SK-N-SH (cell line): ENCODE measurements at regions not wholly inside any gene's neighbourhood (a gene's known extent, or its start where the extent isn't known, plus 50 kb on each side); places are given as distances from the start of the nearest gene placed in this dataset.

Experiments
- CTCF ChIA-PET: fragments of 300-600, 350-600 bp; formaldehyde crosslinking; extraction: SDS; loops from one replicate; lab custom pipeline; 2021; lab: Yijun Ruan, JAX
- POLR2A ChIA-PET: fragments of 350-600 bp; sonication (Branson Sonifier 250); formaldehyde crosslinking; extraction: SDS; loops from one replicate; lab custom pipeline; 2020; ENCODE audit warnings: antibody characterized with exemption, inconsistent platforms; lab: Yijun Ruan, JAX
- DNase-seq: peaks from one replicate; pipeline ENCODE4 v3.0.0; 2012
- H2AFZ ChIP-seq: fragments of 200-600 bp; sonication (generic); 2 replicates; pipeline ENCODE4 v1.8.1; 2016; ENCODE audit warnings: antibody characterized with exemption, mild to moderate bottlenecking, low read depth
- H3F3A ChIP-seq: fragments of 200-600 bp; sonication (generic); replicated peaks from 2 replicates; pipeline ENCODE3; 2016; ENCODE audit warnings: antibody characterized with exemption, mild to moderate bottlenecking; ENCODE audit not compliant: insufficient read depth
- H3K27ac ChIP-seq, 2 experiments: fragments of 200-500 bp in 1 of 2; fragments of 200-600 bp in 1 of 2; sonication (Bioruptor generic) in 1 of 2; sonication (generic), shearing (Covaris generic) in 1 of 2; 2 replicates each; pipeline versions ENCODE4 v1.5.1 to v1.6.1; 2014 to 2016; ENCODE audit warnings: low read depth in 2 of 2, inconsistent platforms in 1 of 2, low read length in 1 of 2, mild to moderate bottlenecking in 1 of 2, mixed read lengths in 1 of 2
- H3K27me3 ChIP-seq: fragments of 200-600 bp; sonication (generic), shearing (Covaris generic); 2 replicates; pipeline ENCODE4 v1.6.1; 2016; ENCODE audit warnings: mixed run types; ENCODE audit not compliant: insufficient read depth
- H3K36me3 ChIP-seq, 2 experiments: fragments of 200-500 bp in 1 of 2; fragments of 200-600 bp in 1 of 2; sonication (Bioruptor generic) in 1 of 2; sonication (generic) in 1 of 2; replicated peaks in 1 of 2; 2 replicates each; pipeline versions ENCODE3 to v1.5.1; 2014 to 2016; ENCODE audit warnings: low read length in 1 of 2, mild to moderate bottlenecking in 1 of 2; ENCODE audit not compliant: insufficient read depth in 2 of 2, control insufficient read depth in 1 of 2
- H3K4me1 ChIP-seq, 2 experiments: fragments of 200-500 bp in 1 of 2; fragments of 200-600 bp in 1 of 2; sonication (Bioruptor generic) in 1 of 2; sonication (generic), shearing (Covaris generic) in 1 of 2; 2 replicates each; pipeline versions ENCODE4 v1.5.1 to v1.6.1; 2014 to 2016; ENCODE audit warnings: low read depth in 1 of 2, low read length in 1 of 2, mixed run types in 1 of 2; ENCODE audit not compliant: insufficient read depth in 2 of 2, control insufficient read depth in 1 of 2
- H3K4me2 ChIP-seq: fragments of 200-600 bp; sonication (generic), shearing (Covaris generic); 2 replicates; pipeline ENCODE4 v1.6.1; 2017; ENCODE audit warnings: mixed run types
- H3K4me3 ChIP-seq, 2 experiments: fragments of 200-500 bp in 1 of 2; fragments of 200-600 bp in 1 of 2; sonication (Bioruptor generic) in 1 of 2; sonication (generic), shearing (Covaris generic) in 1 of 2; 2 replicates each; pipeline versions ENCODE4 v1.5.1 to v1.8.1; 2014 to 2016; ENCODE audit warnings: low read depth in 2 of 2, inconsistent platforms in 1 of 2, low read length in 1 of 2, mild to moderate bottlenecking in 1 of 2, mixed read lengths in 1 of 2, moderate library complexity in 1 of 2
- H3K79me2 ChIP-seq: fragments of 200-600 bp; sonication (generic); 2 replicates; pipeline ENCODE4 v1.8.1; 2017; ENCODE audit warnings: mild to moderate bottlenecking; ENCODE audit not compliant: insufficient read depth
- H3K9ac ChIP-seq: fragments of 200-600 bp; sonication (generic); 2 replicates; pipeline ENCODE4 v1.6.1; 2017; ENCODE audit warnings: mixed run types
- H3K9me2 ChIP-seq: fragments of 200-600 bp; sonication (generic); 2 replicates; pipeline ENCODE4 v1.6.1; 2017; ENCODE audit warnings: mixed run types
- H3K9me3 ChIP-seq: fragments of 200-600 bp; sonication (generic); 2 replicates; pipeline ENCODE4 v1.6.1; 2017; ENCODE audit warnings: mixed run types, mild to moderate bottlenecking, moderate library complexity
- H4K20me1 ChIP-seq: fragments of 200-600 bp; sonication (generic); 2 replicates; pipeline ENCODE4 v1.6.1; 2017; ENCODE audit warnings: mild to moderate bottlenecking, mixed run types; ENCODE audit not compliant: insufficient read depth
- CHD2 ChIP-seq: fragments of 150-350 bp; IDR thresholded peaks from 2 replicates; pipeline ENCODE4 v1.6.1; 2018; ENCODE audit warnings: low read length; ENCODE audit not compliant: partially characterized antibody
- EZH2phosphoT487 ChIP-seq: fragments of 200-600 bp; sonication (generic); IDR thresholded peaks from 2 replicates; pipeline ENCODE4 v1.6.1; 2017; ENCODE audit warnings: low read depth, mixed run types, mild to moderate bottlenecking, antibody characterized with exemption, moderate library complexity, borderline replicate concordance
- FOXJ3 ChIP-seq: sonication (generic); formaldehyde crosslinking; IDR thresholded peaks from 2 replicates; pipeline ENCODE4 v1.5.1; 2020; ENCODE audit warnings: mild to moderate bottlenecking, missing genetic modification reagents
- FOXM1 ChIP-seq: IDR thresholded peaks from 2 replicates; pipeline ENCODE4 v1.4.0; 2012; ENCODE audit warnings: low read depth, mild to moderate bottlenecking
- GATA2 ChIP-seq: sonication (generic); formaldehyde crosslinking; IDR thresholded peaks from 2 replicates; pipeline ENCODE4 v1.5.0; 2020; ENCODE audit warnings: mild to moderate bottlenecking, missing genetic modification reagents
- JUND ChIP-seq: IDR thresholded peaks from 2 replicates; pipeline ENCODE4 v1.4.0; 2012
- MEF2A ChIP-seq: IDR thresholded peaks from 2 replicates; pipeline ENCODE4 v1.4.0; 2012; ENCODE audit warnings: low read depth, borderline replicate concordance
- MXI1 ChIP-seq: IDR thresholded peaks from 2 replicates; pipeline ENCODE4 v1.6.1; 2012; ENCODE audit warnings: mild to moderate bottlenecking, low read depth, low read length, improper control_type of control experiment
- NRF1 ChIP-seq: IDR thresholded peaks from 2 replicates; pipeline ENCODE4 v1.6.1; 2012; ENCODE audit warnings: low read depth, mild to moderate bottlenecking, low read length
- PBX3 ChIP-seq: IDR thresholded peaks from 2 replicates; pipeline ENCODE4; 2012
- RCOR1 ChIP-seq: fragments of 150-350 bp; IDR thresholded peaks from 2 replicates; pipeline ENCODE4 v1.6.1; 2017; ENCODE audit warnings: antibody characterized with exemption, low read length
- RFX5 ChIP-seq: IDR thresholded peaks from 2 replicates; pipeline ENCODE4 v1.6.1; 2012; ENCODE audit warnings: mild to moderate bottlenecking, improper control_type of control experiment, low read length
- RXRA ChIP-seq: IDR thresholded peaks from 2 replicates; pipeline ENCODE4 v1.4.0; 2012; ENCODE audit warnings: low read depth, mild to moderate bottlenecking, borderline replicate concordance
- SIN3A ChIP-seq: IDR thresholded peaks from 2 replicates; pipeline ENCODE4 v1.6.1; 2012; ENCODE audit warnings: low read depth, mild to moderate bottlenecking, low read length, moderate library complexity, borderline replicate concordance
- SMC3 ChIP-seq: IDR thresholded peaks from 2 replicates; pipeline ENCODE4 v1.6.1; 2012; ENCODE audit warnings: low read depth, low read length, improper control_type of control experiment
- TAF1 ChIP-seq: IDR thresholded peaks from 2 replicates; pipeline ENCODE4 v1.6.1; 2012; ENCODE audit warnings: low read depth, mild to moderate bottlenecking, low read length, moderate library complexity, borderline replicate concordance
- YY1 ChIP-seq: IDR thresholded peaks from 2 replicates; pipeline ENCODE4 v1.4.0; 2012; ENCODE audit warnings: low read depth, mild to moderate bottlenecking
- WGBS: methylation state at CpG from one replicate; pipeline ENCODE4 v1.1.6; 2017; ENCODE audit warnings: low lambda C conversion rate; 5-methylcytosine and 5-hydroxymethylcytosine counted together
- TF ChIP-seq, protein P1 (sequence below): fragments of 200-600 bp; sonication (generic); IDR thresholded peaks from 2 replicates; pipeline ENCODE4 v1.6.1; 2017; ENCODE audit warnings: antibody characterized with exemption, mild to moderate bottlenecking, moderate library complexity

- Histone ChIP-seq H3K27me3 (peaks cover 34% of the 10 kb centered on the region; the same call in 1 of the 2 replicates), H3F3A (no peaks in the 10 kb centered on the region), H3K9me2 (no peaks in the 10 kb centered on the region), H3K79me2 (no peaks in the 10 kb centered on the region), H4K20me1 (no peaks in the 10 kb centered on the region), H3K27ac (no peak overlapping the region), H2AFZ (no peak overlapping the region), H3K36me3 (no peaks in the 10 kb centered on the region), H3K4me1 (no peaks in the 10 kb centered on the region), H3K4me3 (no peak overlapping the region), H3K9ac (no peak overlapping the region), H3K9me3 (no peaks in the 10 kb centered on the region), H3K4me2 (no peak overlapping the region)
- CTCF ChIA-PET: interaction anchor here (1.6 kb wide), 1 partner anchor 16 kb away, joined by 3 read pairs; no protein-coding TSS in a partner anchor
- WGBS: 5% methylated on average over 4 of the region's 4 CpGs
- POLR2A ChIA-PET: no interaction called here
- DNase-seq: no peak
- TF ChIP-seq EZH2phosphoT487 (no peak), GATA2 (CRISPR knock-in tag) (no peak), FOXJ3 (CRISPR knock-in tag) (no peak), JUND (no peak), RCOR1 (no peak), RFX5 (no peak), SIN3A (no peak), YY1 (no peak), MEF2A (no peak), TAF1 (no peak), MXI1 (no peak), FOXM1 (no peak), RXRA (no peak), CHD2 (no peak), SMC3 (no peak), NRF1 (no peak)
Observed at GRCh38 chr14:106826833-106827369, 1300.5 kb downstream of the TMEM121 start.

GRCh38 chr14:106831322-106831720, 1304.9 kb downstream of the TMEM121 start:
- 0 out of 2 replicates have a peak, but pooled peaks cover 5% of the 10 kb centered on the region for H3K27me3 ChIP-seq
- no peaks in the 10 kb centered on the region for H3K9me3 ChIP-seq
- no peak overlapping the region for H3K4me2 ChIP-seq
- DNase-seq: peak; percentile 28
- H3K4me1 ChIP-seq: no peaks in the 10 kb centered on the region
- TF ChIP-seq, protein P1, sequence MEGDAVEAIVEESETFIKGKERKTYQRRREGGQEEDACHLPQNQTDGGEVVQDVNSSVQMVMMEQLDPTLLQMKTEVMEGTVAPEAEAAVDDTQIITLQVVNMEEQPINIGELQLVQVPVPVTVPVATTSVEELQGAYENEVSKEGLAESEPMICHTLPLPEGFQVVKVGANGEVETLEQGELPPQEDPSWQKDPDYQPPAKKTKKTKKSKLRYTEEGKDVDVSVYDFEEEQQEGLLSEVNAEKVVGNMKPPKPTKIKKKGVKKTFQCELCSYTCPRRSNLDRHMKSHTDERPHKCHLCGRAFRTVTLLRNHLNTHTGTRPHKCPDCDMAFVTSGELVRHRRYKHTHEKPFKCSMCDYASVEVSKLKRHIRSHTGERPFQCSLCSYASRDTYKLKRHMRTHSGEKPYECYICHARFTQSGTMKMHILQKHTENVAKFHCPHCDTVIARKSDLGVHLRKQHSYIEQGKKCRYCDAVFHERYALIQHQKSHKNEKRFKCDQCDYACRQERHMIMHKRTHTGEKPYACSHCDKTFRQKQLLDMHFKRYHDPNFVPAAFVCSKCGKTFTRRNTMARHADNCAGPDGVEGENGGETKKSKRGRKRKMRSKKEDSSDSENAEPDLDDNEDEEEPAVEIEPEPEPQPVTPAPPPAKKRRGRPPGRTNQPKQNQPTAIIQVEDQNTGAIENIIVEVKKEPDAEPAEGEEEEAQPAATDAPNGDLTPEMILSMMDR: peak; percentile 54
- no peak for TF ChIP-seq PBX3
- H2AFZ ChIP-seq: no peak overlapping the region
- no peak overlapping the region for H3K27ac ChIP-seq
- CTCF ChIA-PET: interaction anchor here (0.6 to 2.9 kb wide), 11 partner anchors 9 to 120 kb away, joined by 3 to 18 read pairs (median 6); no protein-coding TSS in a partner anchor
- H3K9ac ChIP-seq: no peak overlapping the region
- POLR2A ChIA-PET: no interaction called here
- H4K20me1 ChIP-seq: no peaks in the 10 kb centered on the region
- no peaks in the 10 kb centered on the region for H3K79me2 ChIP-seq
- no peaks in the 10 kb centered on the region for H3F3A ChIP-seq
- no peaks in the 10 kb centered on the region for H3K36me3 ChIP-seq
- 35% methylated on average over 4 of the region's 11 CpGs for WGBS
- no peaks in the 10 kb centered on the region for H3K9me2 ChIP-seq
- no peak overlapping the region for H3K4me3 ChIP-seq
